Hepatic stellate cell (primary cell): ENCODE measurements at regions not wholly inside any gene's neighbourhood (a gene's known extent, or its start where the extent isn't known, plus 50 kb on each side); places are given as distances from the start of the nearest gene placed in this dataset.

Experiments
- DNase-seq: peaks from one replicate; pipeline ENCODE4 v3.0.0; 2011; ENCODE audit warnings: low spot score

- DNase-seq = no peak
Observed at GRCh38 chrX:14164828-14165227, 135.1 kb upstream of the GEMIN8 start.

GRCh38 chrX:14125462-14125861, 95.8 kb upstream of the GEMIN8 start:
- no peak for DNase-seq

GRCh38 chrX:14124562-14124961, 94.9 kb upstream of the GEMIN8 start:
- no peak for DNase-seq

- peak; percentile 9 for DNase-seq
Observed at GRCh38 chrX:14095702-14096101, 66.0 kb upstream of the GEMIN8 start.

- no peak for DNase-seq
Observed at GRCh38 chrX:14094191-14094590, 64.5 kb upstream of the GEMIN8 start.

- no peak for DNase-seq
Observed at GRCh38 chrX:14084466-14084865, 54.8 kb upstream of the GEMIN8 start.

GRCh38 chrX:14083783-14084182, 54.1 kb upstream of the GEMIN8 start:
- DNase-seq = no peak

GRCh38 chrX:14079891-14080430, 50.3 kb upstream of the GEMIN8 start:
- no peak for DNase-seq
